ENCODE measurements at regions not wholly inside any gene's neighbourhood (a gene's known extent, or its start where the extent isn't known, plus 50 kb on each side); places are given as distances from the start of the nearest gene placed in this dataset.
"Not testable (repeated sequence)": the region's sequence is repeated elsewhere in the genome, so short reads cannot be mapped to it uniquely, and the experiment has no call there.

DNA sequence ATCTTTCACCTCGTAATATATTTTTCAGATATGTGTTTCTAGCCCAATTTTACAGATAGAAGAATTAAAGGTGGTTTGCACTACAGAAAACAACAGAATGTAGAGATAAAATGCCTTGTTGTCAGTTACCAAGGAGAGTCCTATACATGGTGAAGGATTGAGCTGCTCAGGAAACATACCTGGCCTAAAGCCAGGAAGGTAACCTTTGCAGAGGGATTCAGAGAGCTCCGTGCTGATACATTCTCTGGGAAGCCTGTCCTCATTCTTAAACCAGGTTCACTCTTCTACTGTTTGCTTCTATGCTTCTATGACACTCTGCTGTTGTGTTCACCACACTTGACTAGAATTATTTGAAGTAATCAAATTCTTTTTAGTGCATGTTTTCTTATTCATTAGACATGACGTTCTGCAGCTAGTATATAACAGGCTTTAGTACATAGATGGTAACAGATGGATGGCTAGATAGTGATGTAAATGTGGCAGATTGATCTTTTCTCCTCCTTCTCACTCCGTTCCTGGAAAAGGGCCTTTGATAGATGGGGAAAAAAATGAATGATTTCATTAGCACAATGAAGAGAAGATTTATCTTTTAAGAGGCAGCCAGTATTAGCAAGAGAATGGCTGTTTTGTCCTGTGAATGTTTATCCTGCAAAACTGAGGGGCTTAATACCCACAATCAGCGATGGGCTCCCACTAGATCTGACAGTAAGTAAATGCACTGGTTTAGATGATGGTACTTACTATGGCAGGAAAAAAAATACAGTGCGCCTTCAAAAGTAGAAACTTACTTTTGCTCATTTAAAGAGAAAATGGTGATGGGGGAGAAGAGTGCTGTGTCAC lies 589.6 kb upstream of the FAM98A start:
- Histone ChIP-seq H3K27me3 (replicated peaks; ENCODE audit: control insufficient read depth, insufficient read depth, low read length) (no peaks in the 10 kb centered on the region), H3K9me3 (ENCODE audit: control insufficient read depth, low read length) (no peaks in the 10 kb centered on the region), H3K4me1 (ENCODE audit: control insufficient read depth, insufficient read depth, low read length) (no peaks in the 10 kb centered on the region), H3K4me3 (ENCODE audit: low read length) (no peak overlapping the region), H3K9ac (ENCODE audit: low read length) (no peak overlapping the region), H3K36me3 (ENCODE audit: control insufficient read depth, insufficient read depth, low read length, severe bottlenecking) (no peaks in the 10 kb centered on the region)
- no peak for DNase-seq (ENCODE audit: low read depth)

DNA sequence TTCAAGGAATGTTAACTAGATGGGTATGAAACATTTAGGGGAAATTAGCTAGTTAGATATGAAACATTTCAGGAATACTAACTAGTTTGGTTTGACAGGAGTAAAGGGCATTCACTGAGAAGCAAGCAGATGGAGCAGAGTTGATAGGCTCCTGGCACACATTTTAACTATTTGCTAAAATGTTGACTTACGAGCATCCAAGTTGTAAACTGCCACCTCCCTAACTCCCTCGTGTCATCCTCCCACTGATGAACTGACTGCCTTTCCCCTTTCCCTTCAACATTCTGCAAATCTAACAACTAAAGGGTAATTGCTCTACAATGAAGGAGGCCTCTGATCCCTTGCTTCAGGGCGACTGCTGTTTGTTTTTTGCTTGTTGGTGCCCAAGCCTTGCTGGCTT lies 580.4 kb upstream of the FAM98A start:
- Histone ChIP-seq H3K9ac (ENCODE audit: low read length) (no peak overlapping the region), H3K9me3 (ENCODE audit: control insufficient read depth, low read length) (peaks cover 6% of the 10 kb centered on the region), H3K4me3 (ENCODE audit: low read length) (no peak overlapping the region), H3K27me3 (replicated peaks; ENCODE audit: control insufficient read depth, insufficient read depth, low read length) (no peaks in the 10 kb centered on the region), H3K4me1 (ENCODE audit: control insufficient read depth, insufficient read depth, low read length) (no peaks in the 10 kb centered on the region), H3K36me3 (ENCODE audit: control insufficient read depth, insufficient read depth, low read length, severe bottlenecking) (no peaks in the 10 kb centered on the region)
- DNase-seq (ENCODE audit: low read depth) = no peak

DNA sequence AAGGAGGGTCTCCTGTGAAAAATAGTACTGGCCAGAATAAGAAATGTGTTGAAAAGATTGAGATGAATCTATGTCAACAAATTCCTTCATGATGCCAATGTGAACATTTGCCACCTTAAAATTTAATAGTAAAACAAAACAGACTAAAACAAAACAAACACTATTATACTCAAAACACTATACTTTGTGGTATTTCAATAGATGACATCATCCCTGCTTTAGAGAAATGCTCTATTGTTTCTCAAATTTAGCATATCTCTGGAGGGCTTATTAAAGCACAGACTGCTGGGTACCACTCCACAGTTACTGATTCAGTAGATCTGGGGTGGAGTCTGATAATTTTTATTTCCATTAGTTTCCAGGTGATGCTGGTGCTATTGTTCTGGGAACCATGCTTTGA lies 579.4 kb upstream of the FAM98A start:
- Histone ChIP-seq H3K27me3 (replicated peaks; ENCODE audit: control insufficient read depth, insufficient read depth, low read length) (no peaks in the 10 kb centered on the region), H3K9me3 (ENCODE audit: control insufficient read depth, low read length) (peaks cover 6% of the 10 kb centered on the region), H3K36me3 (ENCODE audit: control insufficient read depth, insufficient read depth, low read length, severe bottlenecking) (no peaks in the 10 kb centered on the region), H3K9ac (ENCODE audit: low read length) (no peak overlapping the region), H3K4me3 (ENCODE audit: low read length) (no peak overlapping the region), H3K4me1 (ENCODE audit: control insufficient read depth, insufficient read depth, low read length) (no peaks in the 10 kb centered on the region)
- no peak for DNase-seq (ENCODE audit: low read depth)

- Histone ChIP-seq H3K9ac (ENCODE audit: low read length) (no peak overlapping the region), H3K4me3 (ENCODE audit: low read length) (no peak overlapping the region), H3K9me3 (ENCODE audit: control insufficient read depth, low read length) (peaks cover 6% of the 10 kb centered on the region), H3K4me1 (ENCODE audit: control insufficient read depth, insufficient read depth, low read length) (no peaks in the 10 kb centered on the region), H3K27me3 (replicated peaks; ENCODE audit: control insufficient read depth, insufficient read depth, low read length) (no peaks in the 10 kb centered on the region), H3K36me3 (ENCODE audit: control insufficient read depth, insufficient read depth, low read length, severe bottlenecking) (no peaks in the 10 kb centered on the region)
- no peak for DNase-seq (ENCODE audit: low read depth)
Observed at GRCh38 chr2:34176693-34177092, 577.6 kb upstream of the FAM98A start.

DNA sequence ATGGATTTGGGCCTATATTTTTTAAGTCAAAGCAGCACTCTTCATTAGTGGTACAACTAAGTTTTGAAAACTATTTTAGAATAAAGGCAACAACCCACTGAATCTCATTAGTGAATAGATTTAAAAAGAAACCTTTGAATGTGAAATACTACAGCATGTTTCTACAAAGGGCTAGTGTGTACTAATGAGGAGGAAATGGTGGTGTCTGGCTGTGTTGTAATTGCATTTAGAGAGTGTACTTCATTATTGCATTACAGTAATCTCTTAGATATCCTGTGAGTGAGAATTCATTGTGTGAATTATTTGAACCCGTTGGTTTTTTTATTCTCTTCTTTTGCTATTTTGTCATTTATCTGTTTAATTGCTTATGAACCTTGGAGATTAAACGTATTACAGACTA lies 575.4 kb upstream of the FAM98A start:
- Histone ChIP-seq H3K4me3 (ENCODE audit: low read length) (no peak overlapping the region), H3K9me3 (ENCODE audit: control insufficient read depth, low read length) (no peaks in the 10 kb centered on the region), H3K9ac (ENCODE audit: low read length) (no peak overlapping the region), H3K4me1 (ENCODE audit: control insufficient read depth, insufficient read depth, low read length) (no peaks in the 10 kb centered on the region), H3K36me3 (ENCODE audit: control insufficient read depth, insufficient read depth, low read length, severe bottlenecking) (no peaks in the 10 kb centered on the region), H3K27me3 (replicated peaks; ENCODE audit: control insufficient read depth, insufficient read depth, low read length) (no peaks in the 10 kb centered on the region)
- no peak for DNase-seq (ENCODE audit: low read depth)

- Histone ChIP-seq H3K9ac (ENCODE audit: low read length) (no peak overlapping the region), H3K4me1 (ENCODE audit: control insufficient read depth, insufficient read depth, low read length) (no peaks in the 10 kb centered on the region), H3K36me3 (ENCODE audit: control insufficient read depth, insufficient read depth, low read length, severe bottlenecking) (no peaks in the 10 kb centered on the region), H3K27me3 (replicated peaks; ENCODE audit: control insufficient read depth, insufficient read depth, low read length) (no peaks in the 10 kb centered on the region), H3K9me3 (ENCODE audit: control insufficient read depth, low read length) (no peaks in the 10 kb centered on the region), H3K4me3 (ENCODE audit: low read length) (no peak overlapping the region)
- no peak for DNase-seq (ENCODE audit: low read depth)
Observed at GRCh38 chr2:34162231-34162630, 563.1 kb upstream of the FAM98A start.

DNA sequence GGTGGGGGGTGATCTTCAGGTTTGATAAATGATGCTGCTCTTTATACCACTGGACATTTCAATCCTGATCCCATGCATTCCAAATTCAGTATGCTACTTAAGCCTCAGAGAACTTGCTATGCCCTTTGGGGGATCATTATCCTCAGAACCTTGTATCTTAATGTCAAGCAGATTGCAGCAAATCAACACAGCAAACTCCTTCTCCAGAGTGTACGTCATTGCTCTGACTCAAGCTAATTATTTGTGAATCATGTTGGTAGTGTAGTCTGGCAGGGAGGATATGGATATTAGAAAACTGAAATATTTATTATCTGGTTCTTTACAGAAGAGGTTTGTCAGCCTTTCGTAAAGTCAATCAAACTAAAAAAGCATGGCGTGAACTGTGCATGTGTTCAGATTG lies 562.5 kb upstream of the FAM98A start:
- no peak overlapping the region for H3K4me3 ChIP-seq (ENCODE audit: low read length)
- DNase-seq (ENCODE audit: low read depth) = no peak
- no peaks in the 10 kb centered on the region for H3K4me1 ChIP-seq (ENCODE audit: control insufficient read depth, insufficient read depth, low read length)
- H3K36me3 ChIP-seq (ENCODE audit: control insufficient read depth, insufficient read depth, low read length, severe bottlenecking) = no peaks in the 10 kb centered on the region
- no peaks in the 10 kb centered on the region for H3K27me3 ChIP-seq (replicated peaks; ENCODE audit: control insufficient read depth, insufficient read depth, low read length)
- H3K9ac ChIP-seq (ENCODE audit: low read length) = no peak overlapping the region
- H3K9me3 ChIP-seq (ENCODE audit: control insufficient read depth, low read length) = no peaks in the 10 kb centered on the region

DNA sequence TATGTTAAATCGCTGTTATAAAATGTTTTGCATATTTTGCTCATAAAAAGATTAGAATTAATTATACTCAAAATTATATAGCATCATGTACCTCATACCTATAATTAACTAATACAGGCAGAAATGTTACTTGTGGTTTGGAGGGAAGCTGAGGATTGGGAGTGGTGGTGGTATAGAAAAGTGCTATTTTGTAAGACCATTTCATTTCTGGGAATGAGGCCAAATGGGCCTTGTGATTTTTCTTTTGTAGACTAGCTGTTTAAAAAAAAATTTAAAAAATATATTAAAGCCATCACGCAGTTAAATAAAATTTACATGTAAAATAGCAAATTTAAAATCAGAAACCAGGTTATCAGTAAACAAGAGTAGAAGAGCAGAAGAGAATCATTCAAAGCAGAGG lies 560.8 kb upstream of the FAM98A start:
- no peaks in the 10 kb centered on the region for H3K9me3 ChIP-seq (ENCODE audit: control insufficient read depth, low read length)
- no peak overlapping the region for H3K4me3 ChIP-seq (ENCODE audit: low read length)
- H3K4me1 ChIP-seq (ENCODE audit: control insufficient read depth, insufficient read depth, low read length) = no peaks in the 10 kb centered on the region

GRCh38 chr2:34153484-34153883 lies 554.4 kb upstream of the FAM98A start:
- no peaks in the 10 kb centered on the region for H3K9me3 ChIP-seq (ENCODE audit: control insufficient read depth, low read length)
- no peaks in the 10 kb centered on the region for H3K27me3 ChIP-seq (replicated peaks; ENCODE audit: control insufficient read depth, insufficient read depth, low read length)
- no peak overlapping the region for H3K4me3 ChIP-seq (ENCODE audit: low read length)
- no peak overlapping the region for H3K9ac ChIP-seq (ENCODE audit: low read length)
- no peaks in the 10 kb centered on the region for H3K36me3 ChIP-seq (ENCODE audit: control insufficient read depth, insufficient read depth, low read length, severe bottlenecking)
- no peak for DNase-seq (ENCODE audit: low read depth)
- H3K4me1 ChIP-seq (ENCODE audit: control insufficient read depth, insufficient read depth, low read length) = no peaks in the 10 kb centered on the region

More for the DNA sequence above, 560.8 kb upstream of the FAM98A start:
- no peak for DNase-seq (ENCODE audit: low read depth)
- no peaks in the 10 kb centered on the region for H3K27me3 ChIP-seq (replicated peaks; ENCODE audit: control insufficient read depth, insufficient read depth, low read length)
- no peak overlapping the region for H3K9ac ChIP-seq (ENCODE audit: low read length)
- H3K36me3 ChIP-seq (ENCODE audit: control insufficient read depth, insufficient read depth, low read length, severe bottlenecking) = no peaks in the 10 kb centered on the region

DNA sequence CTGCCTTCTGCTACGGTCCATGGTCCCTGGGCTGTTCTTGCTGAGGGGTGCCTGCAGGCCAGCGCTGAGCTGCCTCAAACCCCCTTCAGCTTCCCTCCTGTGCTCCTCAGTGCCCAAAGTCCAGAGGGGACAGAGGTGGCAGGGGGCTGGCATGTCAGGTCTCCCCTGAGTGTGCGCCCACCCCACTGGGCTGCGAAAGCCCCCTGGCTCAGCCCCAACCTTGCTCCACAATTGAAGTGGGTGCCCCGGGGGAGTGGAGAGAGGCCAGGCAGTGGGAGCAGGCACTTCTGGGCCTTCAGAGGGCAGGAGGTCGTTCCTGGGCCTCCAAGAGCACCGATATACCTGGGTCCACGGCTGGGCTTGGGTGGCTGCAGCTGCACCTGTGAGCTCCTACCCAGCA lies 548.7 kb upstream of the FAM98A start:
- Histone ChIP-seq H3K4me3 (ENCODE audit: low read length) (no peak overlapping the region), H3K9me3 (ENCODE audit: control insufficient read depth, low read length) (no peaks in the 10 kb centered on the region), H3K27me3 (replicated peaks; ENCODE audit: control insufficient read depth, insufficient read depth, low read length) (no peaks in the 10 kb centered on the region), H3K9ac (ENCODE audit: low read length) (no peak overlapping the region), H3K36me3 (ENCODE audit: control insufficient read depth, insufficient read depth, low read length, severe bottlenecking) (no peaks in the 10 kb centered on the region), H3K4me1 (ENCODE audit: control insufficient read depth, insufficient read depth, low read length) (no peaks in the 10 kb centered on the region)
- no peak for DNase-seq (ENCODE audit: low read depth)

GRCh38 chr2:34143149-34143548 lies 544.0 kb upstream of the FAM98A start:
- H3K4me3 ChIP-seq (ENCODE audit: low read length) = no peak overlapping the region
- DNase-seq (ENCODE audit: low read depth) = no peak
- peaks cover 2% of the 10 kb centered on the region for H3K9me3 ChIP-seq (ENCODE audit: control insufficient read depth, low read length)
- no peaks in the 10 kb centered on the region for H3K27me3 ChIP-seq (replicated peaks; ENCODE audit: control insufficient read depth, insufficient read depth, low read length)
- H3K4me1 ChIP-seq (ENCODE audit: control insufficient read depth, insufficient read depth, low read length) = no peaks in the 10 kb centered on the region
- no peaks in the 10 kb centered on the region for H3K36me3 ChIP-seq (ENCODE audit: control insufficient read depth, insufficient read depth, low read length, severe bottlenecking)
- no peak overlapping the region for H3K9ac ChIP-seq (ENCODE audit: low read length)

DNA sequence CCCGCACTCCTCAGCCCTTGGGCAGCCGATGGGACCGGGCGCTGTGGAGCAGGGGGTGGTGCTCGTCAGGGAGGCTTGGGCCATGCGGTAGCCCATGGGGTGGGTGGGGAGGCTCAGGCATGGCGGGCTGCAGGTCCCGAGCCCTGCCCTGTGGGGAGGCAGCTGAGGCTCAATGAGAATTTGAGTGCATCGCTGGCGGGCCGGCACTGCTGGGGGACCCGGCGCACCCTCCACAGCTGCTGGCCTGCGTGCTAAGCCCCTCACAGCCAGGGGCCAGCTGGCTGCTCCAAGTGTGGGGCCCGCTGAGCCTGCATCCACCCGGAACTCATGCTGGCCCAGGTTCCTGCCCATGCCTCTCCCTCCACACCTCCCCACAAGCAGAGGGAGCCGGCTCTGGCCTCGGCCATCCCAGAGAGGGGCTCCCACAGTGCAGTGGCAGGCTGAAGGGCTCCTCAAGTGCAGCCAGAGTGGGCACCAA lies 543.5 kb upstream of the FAM98A start:
- not testable (repeated sequence) for H3K4me3 ChIP-seq (ENCODE audit: low read length); H3K9ac ChIP-seq (ENCODE audit: low read length); H3K27me3 ChIP-seq (replicated peaks; ENCODE audit: control insufficient read depth, insufficient read depth, low read length); H3K9me3 ChIP-seq (ENCODE audit: control insufficient read depth, low read length); H3K36me3 ChIP-seq (ENCODE audit: control insufficient read depth, insufficient read depth, low read length, severe bottlenecking); DNase-seq (ENCODE audit: low read depth); H3K4me1 ChIP-seq (ENCODE audit: control insufficient read depth, insufficient read depth, low read length)
